ENCODE measurements at regions not wholly inside any gene's neighbourhood (a gene's known extent, or its start where the extent isn't known, plus 50 kb on each side); places are given as distances from the start of the nearest gene placed in this dataset.

DNA sequence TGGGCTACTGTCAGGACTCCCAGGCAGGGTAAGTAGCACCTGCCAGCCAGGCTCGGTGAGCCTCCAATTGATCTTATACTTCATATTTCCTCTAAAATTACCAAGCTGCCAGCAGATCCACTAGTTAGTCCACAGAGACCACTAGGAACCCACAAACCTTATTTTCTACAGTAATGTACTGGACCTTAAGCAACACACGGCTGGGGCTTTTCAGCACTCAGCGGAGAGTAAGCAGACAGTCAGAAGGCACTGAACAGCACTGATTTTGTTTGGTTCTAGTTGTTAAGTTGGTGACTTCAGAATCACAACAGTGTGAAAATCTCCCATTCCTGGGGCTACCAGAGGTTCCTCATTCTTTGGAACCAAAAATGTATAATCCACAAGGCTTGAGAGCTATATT lies 56.1 kb downstream of the MRPL57 start:
- TF ChIP-seq ZFX (CRISPR knock-in tag; IDR thresholded peaks at IDR 0.05; ENCODE audit: low read depth) (no peak), SMAD1 (CRISPR knock-in tag; IDR thresholded peaks at IDR 0.05; ENCODE audit: borderline replicate concordance, low read depth) (no peak), ZNF761 (CRISPR knock-in tag; conservative IDR thresholded peaks at IDR 0.05) (no peak), ATAD3A (CRISPR knock-in tag; IDR thresholded peaks at IDR 0.05) (no peak), ZNF557 (CRISPR knock-in tag; IDR thresholded peaks at IDR 0.05) (no peak), IKZF1 (IDR thresholded peaks at IDR 0.05) (no peak), JUNB (CRISPR knock-in tag; IDR thresholded peaks at IDR 0.05; ENCODE audit: borderline replicate concordance) (no peak), ATRX (CRISPR knock-in tag; IDR thresholded peaks at IDR 0.05; ENCODE audit: borderline replicate concordance) (no peak), NR2F6 (IDR thresholded peaks at IDR 0.05) (no peak), NR2F6 (CRISPR knock-in tag; IDR thresholded peaks at IDR 0.05) (no peak), DPF2 (CRISPR knock-in tag; IDR thresholded peaks at IDR 0.05; ENCODE audit: borderline replicate concordance, low read depth) (no peak)
- TF ChIP-seq, protein P1, sequence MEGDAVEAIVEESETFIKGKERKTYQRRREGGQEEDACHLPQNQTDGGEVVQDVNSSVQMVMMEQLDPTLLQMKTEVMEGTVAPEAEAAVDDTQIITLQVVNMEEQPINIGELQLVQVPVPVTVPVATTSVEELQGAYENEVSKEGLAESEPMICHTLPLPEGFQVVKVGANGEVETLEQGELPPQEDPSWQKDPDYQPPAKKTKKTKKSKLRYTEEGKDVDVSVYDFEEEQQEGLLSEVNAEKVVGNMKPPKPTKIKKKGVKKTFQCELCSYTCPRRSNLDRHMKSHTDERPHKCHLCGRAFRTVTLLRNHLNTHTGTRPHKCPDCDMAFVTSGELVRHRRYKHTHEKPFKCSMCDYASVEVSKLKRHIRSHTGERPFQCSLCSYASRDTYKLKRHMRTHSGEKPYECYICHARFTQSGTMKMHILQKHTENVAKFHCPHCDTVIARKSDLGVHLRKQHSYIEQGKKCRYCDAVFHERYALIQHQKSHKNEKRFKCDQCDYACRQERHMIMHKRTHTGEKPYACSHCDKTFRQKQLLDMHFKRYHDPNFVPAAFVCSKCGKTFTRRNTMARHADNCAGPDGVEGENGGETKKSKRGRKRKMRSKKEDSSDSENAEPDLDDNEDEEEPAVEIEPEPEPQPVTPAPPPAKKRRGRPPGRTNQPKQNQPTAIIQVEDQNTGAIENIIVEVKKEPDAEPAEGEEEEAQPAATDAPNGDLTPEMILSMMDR (CRISPR knock-in tag; IDR thresholded peaks at IDR 0.05) = no peak
